HepG2 (cell line): ENCODE measurements at regions not wholly inside any gene's neighbourhood (a gene's known extent, or its start where the extent isn't known, plus 50 kb on each side); places are given as distances from the start of the nearest gene placed in this dataset.
A peak's percentile ranks its signal among the peaks of the same experiment; 100 is the strongest.

Experiments used
- ARHGAP35 ChIP-seq: sonication (generic); formaldehyde crosslinking; IDR thresholded peaks from 2 replicates; pipeline ENCODE4 v1.9.0; 2022; ENCODE audit warnings: mild to moderate bottlenecking, inconsistent platforms, moderate library complexity, missing genetic modification reagents, borderline replicate concordance
- CENPT ChIP-seq: sonication (generic); formaldehyde crosslinking; IDR thresholded peaks from 2 replicates; pipeline ENCODE4 v1.8.0; 2022; ENCODE audit warnings: low read depth, mild to moderate bottlenecking, moderate library complexity, missing genetic modification reagents
- GMEB2 ChIP-seq: IDR thresholded peaks from 2 replicates; pipeline ENCODE4 v1.6.1; 2016; ENCODE audit warnings: missing biosample characterization, missing genetic modification reagents, low read depth
- IKZF5 ChIP-seq: IDR thresholded peaks from 2 replicates; pipeline ENCODE4 v1.6.1; 2018; ENCODE audit warnings: missing genetic modification reagents, mild to moderate bottlenecking, missing compliant biosample characterization
- NR2F6 ChIP-seq, 2 experiments: IDR thresholded peaks; 2 replicates each; pipeline ENCODE4 v1.6.1; 2016; ENCODE audit warnings: antibody characterized with exemption in 1 of 2, mild to moderate bottlenecking in 1 of 2
- PAF1 ChIP-seq: IDR thresholded peaks from 2 replicates; pipeline ENCODE4 v1.6.1; 2016; ENCODE audit warnings: missing genetic modification reagents, missing compliant biosample characterization
- PHB2 ChIP-seq: fragments of 450-650 bp; IDR thresholded peaks from 2 replicates; pipeline ENCODE4 v1.6.1; 2018; ENCODE audit not compliant: partially characterized antibody
- TRIM24 ChIP-seq: sonication (generic); formaldehyde crosslinking; IDR thresholded peaks from 2 replicates; pipeline ENCODE4 v1.8.0; 2022; ENCODE audit warnings: mild to moderate bottlenecking, missing genetic modification reagents
- ZBTB3 ChIP-seq: sonication (generic); formaldehyde crosslinking; IDR thresholded peaks from 2 replicates; pipeline ENCODE4 v1.4.0; 2020; ENCODE audit warnings: low read depth, mild to moderate bottlenecking, moderate library complexity, missing genetic modification reagents, borderline replicate concordance
- ZBTB42 ChIP-seq: sonication (generic); formaldehyde crosslinking; IDR thresholded peaks from 2 replicates; pipeline ENCODE4 v1.5.0; 2020; ENCODE audit warnings: mild to moderate bottlenecking, missing genetic modification reagents
- ZNF317 ChIP-seq: sonication (generic); formaldehyde crosslinking; IDR thresholded peaks from 2 replicates; pipeline ENCODE4 v1.5.0; 2020; ENCODE audit warnings: mild to moderate bottlenecking, missing genetic modification reagents
- ZNF891 ChIP-seq: sonication (generic); formaldehyde crosslinking; IDR thresholded peaks from 2 replicates; pipeline ENCODE4 v1.5.0; 2020; ENCODE audit warnings: mild to moderate bottlenecking, missing genetic modification reagents
- ZUFSP ChIP-seq: sonication (generic); formaldehyde crosslinking; IDR thresholded peaks from 2 replicates; pipeline ENCODE4 v1.9.0; 2021; ENCODE audit warnings: missing genetic modification reagents, mild to moderate bottlenecking, borderline replicate concordance
- TF ChIP-seq, protein P1 (sequence below): sonication (generic); formaldehyde crosslinking; IDR thresholded peaks from 2 replicates; pipeline ENCODE4 v1.5.0; 2020; ENCODE audit warnings: missing genetic modification reagents
- TF ChIP-seq, protein P2 (sequence below): sonication (generic); formaldehyde crosslinking; IDR thresholded peaks from 2 replicates; pipeline ENCODE4 v1.4.0; 2020; ENCODE audit warnings: missing genetic modification reagents, mild to moderate bottlenecking, borderline replicate concordance
- TF ChIP-seq, protein P3 (sequence below), 2 experiments: sonication (generic) in 1 of 2; formaldehyde crosslinking in 1 of 2; IDR thresholded peaks; 2 replicates each; pipeline versions ENCODE4 v1.4.0 to v1.6.1; 2016 to 2020; ENCODE audit warnings: borderline replicate concordance in 1 of 2, low read depth in 1 of 2, mild to moderate bottlenecking in 1 of 2, missing genetic modification reagents in 1 of 2

- TF ChIP-seq NR2F6 (IDR thresholded peaks at IDR 0.05) (peak; percentile 66), NR2F6 (CRISPR knock-in tag; IDR thresholded peaks at IDR 0.05) (peak; percentile 79; the same call in 1 of the 2 replicates), ZBTB42 (CRISPR knock-in tag) (no peak), GMEB2 (CRISPR knock-in tag) (no peak), ARHGAP35 (no peak), CENPT (CRISPR knock-in tag) (no peak), ZUFSP (CRISPR knock-in tag) (no peak), ZNF317 (CRISPR knock-in tag) (peak; percentile 8; the same call in 1 of the 2 replicates), IKZF5 (CRISPR knock-in tag) (peak; percentile 93), ZBTB3 (CRISPR knock-in tag) (no peak), ZNF891 (CRISPR knock-in tag) (peak; percentile 66; the same call in 1 of the 2 replicates), PAF1 (CRISPR knock-in tag) (no peak), PHB2 (no peak), TRIM24 (CRISPR knock-in tag) (no peak)
- TF ChIP-seq, protein P1, sequence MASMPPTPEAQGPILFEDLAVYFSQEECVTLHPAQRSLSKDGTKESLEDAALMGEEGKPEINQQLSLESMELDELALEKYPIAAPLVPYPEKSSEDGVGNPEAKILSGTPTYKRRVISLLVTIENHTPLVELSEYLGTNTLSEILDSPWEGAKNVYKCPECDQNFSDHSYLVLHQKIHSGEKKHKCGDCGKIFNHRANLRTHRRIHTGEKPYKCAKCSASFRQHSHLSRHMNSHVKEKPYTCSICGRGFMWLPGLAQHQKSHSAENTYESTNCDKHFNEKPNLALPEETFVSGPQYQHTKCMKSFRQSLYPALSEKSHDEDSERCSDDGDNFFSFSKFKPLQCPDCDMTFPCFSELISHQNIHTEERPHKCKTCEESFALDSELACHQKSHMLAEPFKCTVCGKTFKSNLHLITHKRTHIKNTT: no peak
- TF ChIP-seq, protein P2, sequence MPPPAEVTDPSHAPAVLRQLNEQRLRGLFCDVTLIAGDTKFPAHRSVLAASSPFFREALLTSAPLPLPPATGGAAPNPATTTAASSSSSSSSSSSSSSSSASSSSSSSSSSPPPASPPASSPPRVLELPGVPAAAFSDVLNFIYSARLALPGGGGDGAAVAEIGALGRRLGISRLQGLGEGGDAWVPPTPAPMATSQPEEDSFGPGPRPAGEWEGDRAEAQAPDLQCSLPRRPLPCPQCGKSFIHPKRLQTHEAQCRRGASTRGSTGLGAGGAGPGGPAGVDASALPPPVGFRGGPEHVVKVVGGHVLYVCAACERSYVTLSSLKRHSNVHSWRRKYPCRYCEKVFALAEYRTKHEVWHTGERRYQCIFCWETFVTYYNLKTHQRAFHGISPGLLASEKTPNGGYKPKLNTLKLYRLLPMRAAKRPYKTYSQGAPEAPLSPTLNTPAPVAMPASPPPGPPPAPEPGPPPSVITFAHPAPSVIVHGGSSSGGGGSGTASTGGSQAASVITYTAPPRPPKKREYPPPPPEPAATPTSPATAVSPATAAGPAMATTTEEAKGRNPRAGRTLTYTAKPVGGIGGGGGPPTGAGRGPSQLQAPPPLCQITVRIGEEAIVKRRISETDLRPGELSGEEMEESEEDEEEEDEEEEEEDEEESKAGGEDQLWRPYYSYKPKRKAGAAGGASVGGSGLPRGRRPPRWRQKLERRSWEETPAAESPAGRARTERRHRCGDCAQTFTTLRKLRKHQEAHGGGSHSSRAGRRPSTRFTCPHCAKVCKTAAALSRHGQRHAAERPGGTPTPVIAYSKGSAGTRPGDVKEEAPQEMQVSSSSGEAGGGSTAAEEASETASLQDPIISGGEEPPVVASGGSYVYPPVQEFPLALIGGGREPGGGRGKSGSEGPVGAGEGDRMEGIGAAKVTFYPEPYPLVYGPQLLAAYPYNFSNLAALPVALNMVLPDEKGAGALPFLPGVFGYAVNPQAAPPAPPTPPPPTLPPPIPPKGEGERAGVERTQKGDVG (CRISPR knock-in tag): peak; percentile 60; the same call in 1 of the 2 replicates
- TF ChIP-seq, protein P3, sequence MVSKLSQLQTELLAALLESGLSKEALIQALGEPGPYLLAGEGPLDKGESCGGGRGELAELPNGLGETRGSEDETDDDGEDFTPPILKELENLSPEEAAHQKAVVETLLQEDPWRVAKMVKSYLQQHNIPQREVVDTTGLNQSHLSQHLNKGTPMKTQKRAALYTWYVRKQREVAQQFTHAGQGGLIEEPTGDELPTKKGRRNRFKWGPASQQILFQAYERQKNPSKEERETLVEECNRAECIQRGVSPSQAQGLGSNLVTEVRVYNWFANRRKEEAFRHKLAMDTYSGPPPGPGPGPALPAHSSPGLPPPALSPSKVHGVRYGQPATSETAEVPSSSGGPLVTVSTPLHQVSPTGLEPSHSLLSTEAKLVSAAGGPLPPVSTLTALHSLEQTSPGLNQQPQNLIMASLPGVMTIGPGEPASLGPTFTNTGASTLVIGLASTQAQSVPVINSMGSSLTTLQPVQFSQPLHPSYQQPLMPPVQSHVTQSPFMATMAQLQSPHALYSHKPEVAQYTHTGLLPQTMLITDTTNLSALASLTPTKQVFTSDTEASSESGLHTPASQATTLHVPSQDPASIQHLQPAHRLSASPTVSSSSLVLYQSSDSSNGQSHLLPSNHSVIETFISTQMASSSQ (IDR thresholded peaks at IDR 0.05; ENCODE audit: low read depth): no peak
- TF ChIP-seq, protein P3 (CRISPR knock-in tag; IDR thresholded peaks at IDR 0.05; ENCODE audit: borderline replicate concordance): no peak
These were observed 125.9 kb downstream of the BCL2L11 start (continued) for GRCh38 chr2:111246620-111247061.
